GM19452 (cell line): ENCODE measurements at regions not wholly inside any gene's neighbourhood (a gene's known extent, or its start where the extent isn't known, plus 50 kb on each side); places are given as distances from the start of the nearest gene placed in this dataset.
"Not testable (repeated sequence)": the region's sequence is repeated elsewhere in the genome, so short reads cannot be mapped to it uniquely, and the experiment has no call there.

ENCODE experiments used
- ATAC-seq: cut with Tn5 transposase; IDR thresholded peaks from one replicate; pipeline ENCODE4 v1.9.1; 2021; ENCODE audit not compliant: unreplicated experiment

- not testable (repeated sequence) for ATAC-seq
These were observed 73.2 kb upstream of the TIAM1 start for GRCh38 chr21:31417214-31417613.

GRCh38 chr21:31416465-31416864, 72.4 kb upstream of the TIAM1 start:
- ATAC-seq: no peak

GRCh38 chr21:31414263-31415000, 70.4 kb upstream of the TIAM1 start:
- ATAC-seq: no peak

- ATAC-seq: no peak
These were observed 69.6 kb upstream of the TIAM1 start for GRCh38 chr21:31413698-31414097.

GRCh38 chr21:31410499-31411131, 66.6 kb upstream of the TIAM1 start:
- no peak for ATAC-seq

GRCh38 chr21:31409831-31410487, 65.9 kb upstream of the TIAM1 start:
- ATAC-seq: no peak

- ATAC-seq: no peak
These were observed 64.4 kb upstream of the TIAM1 start for GRCh38 chr21:31408301-31409088.

- no peak for ATAC-seq
These were observed 62.4 kb upstream of the TIAM1 start for GRCh38 chr21:31406510-31406909.

GRCh38 chr21:31405604-31406003, 61.5 kb upstream of the TIAM1 start:
- no peak for ATAC-seq

GRCh38 chr21:31403596-31404333, 59.7 kb upstream of the TIAM1 start:
- no peak for ATAC-seq

GRCh38 chr21:31399591-31399990, 55.5 kb upstream of the TIAM1 start:
- no peak for ATAC-seq

GRCh38 chr21:31398574-31398973, 54.5 kb upstream of the TIAM1 start:
- no peak for ATAC-seq

GRCh38 chr21:31397939-31398338, 53.9 kb upstream of the TIAM1 start:
- no peak for ATAC-seq

- no peak for ATAC-seq
These were observed 53.5 kb upstream of the TIAM1 start for GRCh38 chr21:31397515-31397926.

- ATAC-seq: no peak
These were observed 53.0 kb upstream of the TIAM1 start for GRCh38 chr21:31397030-31397429.

GRCh38 chr21:31396399-31396798, 52.3 kb upstream of the TIAM1 start:
- ATAC-seq: no peak

GRCh38 chr21:31395791-31396190, 51.7 kb upstream of the TIAM1 start:
- no peak for ATAC-seq

GRCh38 chr21:31395268-31395667, 51.2 kb upstream of the TIAM1 start:
- no peak for ATAC-seq

GRCh38 chr21:31394309-31394708, 50.2 kb upstream of the TIAM1 start:
- ATAC-seq: no peak
